Coronary artery (tissue), 2 donors: ENCODE measurements at regions not wholly inside any gene's neighbourhood (a gene's known extent, or its start where the extent isn't known, plus 50 kb on each side); places are given as distances from the start of the nearest gene placed in this dataset.

Experiments used
- DNase-seq: peaks from one replicate; pipeline ENCODE4 v3.0.0-alpha.2; 2017; ENCODE audit warnings: low spot score
- H3K27ac ChIP-seq, 2 donors: fragments of 200-600 bp; sonication (generic); one replicate each; pipeline ENCODE4 v1.5.1; 2016 to 2019
- H3K4me3 ChIP-seq: fragments of 200-600 bp; sonication (generic); 2 replicates; pipeline ENCODE4 v1.5.1; 2016; ENCODE audit warnings: mild to moderate bottlenecking, moderate library complexity
- CTCF ChIP-seq: fragments of 200-600 bp; sonication (generic); IDR thresholded peaks from one replicate; pipeline ENCODE4 v1.5.1; 2019; ENCODE audit warnings: antibody characterized with exemption

- no peak for TF ChIP-seq CTCF
- H3K4me3 ChIP-seq, result no peak overlapping the region
- H3K27ac ChIP-seq, result no peak overlapping the region
- DNase-seq, result no peak
Measured at GRCh38 chr4:57496697-57497471, 386.7 kb upstream of the IGFBP7 start.

- no peak for DNase-seq
- Histone ChIP-seq H3K4me3 (no peak overlapping the region), H3K27ac (no peak overlapping the region)
- TF ChIP-seq CTCF, result no peak
Measured at GRCh38 chr4:57494821-57495220, 384.6 kb upstream of the IGFBP7 start.

GRCh38 chr4:57492251-57492878 is 382.2 kb upstream of the IGFBP7 start:
- H3K27ac ChIP-seq, result no peak overlapping the region
- H3K4me3 ChIP-seq, result no peak overlapping the region
- no peak for TF ChIP-seq CTCF
- no peak for DNase-seq

DNA sequence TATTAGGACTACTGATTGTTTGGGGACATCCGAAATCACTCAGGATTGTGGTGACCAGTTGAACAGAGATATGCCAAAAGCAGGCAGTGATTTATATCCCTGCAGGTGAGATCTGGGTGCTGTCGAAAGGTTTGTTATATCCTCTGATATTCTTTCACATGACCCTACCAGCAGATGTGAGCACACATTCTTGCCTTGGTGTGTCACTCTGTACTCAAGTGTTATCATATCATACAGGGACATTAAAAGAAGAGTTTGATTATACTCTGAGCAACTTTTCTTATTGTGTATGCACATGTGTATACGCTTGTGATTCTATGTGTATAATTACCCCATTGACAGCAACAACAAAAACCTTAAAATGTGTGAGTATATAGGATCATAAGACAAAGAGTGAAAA is 381.2 kb upstream of the IGFBP7 start:
- DNase-seq, result no peak
- no peak overlapping the region for H3K4me3 ChIP-seq
- no peak overlapping the region for H3K27ac ChIP-seq
- no peak for TF ChIP-seq CTCF

DNA sequence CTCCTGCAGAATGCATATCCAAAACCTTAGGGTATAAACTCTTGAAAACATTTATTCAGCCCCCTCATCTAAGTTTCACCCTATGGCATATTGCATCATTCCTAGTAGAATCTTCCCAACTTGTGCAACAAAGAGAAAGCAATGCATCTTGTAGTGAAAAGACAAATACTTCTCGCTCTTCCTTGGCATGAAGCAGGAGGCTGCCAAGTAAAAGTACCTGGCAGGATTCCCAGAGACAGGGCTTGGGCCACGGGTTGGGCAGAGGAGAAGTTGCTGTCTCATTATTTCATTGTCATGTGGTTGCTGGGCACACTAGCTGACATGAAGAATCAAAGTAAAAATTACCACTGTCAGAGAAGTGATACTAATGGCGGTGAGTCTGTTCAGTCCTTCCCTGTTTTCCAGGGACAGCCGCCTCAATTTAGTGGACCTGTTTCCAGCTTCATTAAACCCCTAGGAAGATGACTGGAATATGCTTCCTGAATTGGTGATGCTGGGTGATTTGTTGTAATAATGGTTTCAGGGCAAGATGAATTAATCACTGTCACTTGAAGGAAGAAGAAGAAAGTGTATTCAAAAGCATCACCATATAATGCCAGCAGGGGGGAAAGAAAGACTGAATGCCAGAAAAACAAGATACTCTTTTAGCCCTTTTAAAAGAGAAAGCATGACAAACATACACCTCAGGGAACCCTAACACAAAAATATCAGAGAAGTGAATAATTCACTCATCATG is 380.5 kb upstream of the IGFBP7 start:
- Histone ChIP-seq H3K27ac (no peak overlapping the region), H3K4me3 (no peak overlapping the region)
- no peak for DNase-seq
- no peak for TF ChIP-seq CTCF

GRCh38 chr4:57488366-57489162 is 378.4 kb upstream of the IGFBP7 start:
- no peak for DNase-seq
- no peak overlapping the region for H3K4me3 ChIP-seq
- no peak overlapping the region for H3K27ac ChIP-seq
- TF ChIP-seq CTCF, result no peak
